Ishikawa (cell line): ENCODE measurements at regions not wholly inside any gene's neighbourhood (a gene's known extent, or its start where the extent isn't known, plus 50 kb on each side); places are given as distances from the start of the nearest gene placed in this dataset.

ENCODE experiments used
- CEBPB ChIP-seq: IDR thresholded peaks from 2 replicates; pipeline ENCODE4 v1.6.1; 2012
- CREB1 ChIP-seq: IDR thresholded peaks from 2 replicates; pipeline ENCODE4 v1.6.1; 2012; ENCODE audit warnings: low read depth
- EGR1 ChIP-seq: IDR thresholded peaks from 2 replicates; pipeline ENCODE4 v1.6.1; 2012
- EP300 ChIP-seq: IDR thresholded peaks from 2 replicates; pipeline ENCODE4 v1.6.1; 2012; ENCODE audit warnings: borderline replicate concordance
- FOXM1 ChIP-seq: IDR thresholded peaks from 2 replicates; pipeline ENCODE4 v1.6.1; 2012; ENCODE audit warnings: low read depth, borderline replicate concordance
- MAX ChIP-seq: IDR thresholded peaks from 2 replicates; pipeline ENCODE4 v1.6.1; 2012
- NFIC ChIP-seq: IDR thresholded peaks from 2 replicates; pipeline ENCODE4 v1.6.1; 2012
- RAD21 ChIP-seq: IDR thresholded peaks from 2 replicates; pipeline ENCODE4 v1.6.1; 2012; ENCODE audit warnings: low read depth
- REST ChIP-seq: IDR thresholded peaks from 2 replicates; pipeline ENCODE4 v1.6.1; 2012; ENCODE audit warnings: low read depth, mild to moderate bottlenecking
- TAF1 ChIP-seq: IDR thresholded peaks from 2 replicates; pipeline ENCODE4 v1.6.1; 2012; ENCODE audit warnings: low read depth, mild to moderate bottlenecking
- TCF12 ChIP-seq: IDR thresholded peaks from 2 replicates; pipeline ENCODE4 v1.6.1; 2012; ENCODE audit warnings: low read depth
- TEAD4 ChIP-seq: IDR thresholded peaks from 2 replicates; pipeline ENCODE4 v1.6.1; 2012
- USF1 ChIP-seq: IDR thresholded peaks from 2 replicates; pipeline ENCODE4 v1.6.1; 2012
- YY1 ChIP-seq: IDR thresholded peaks from 2 replicates; pipeline ENCODE4 v1.6.1; 2012; ENCODE audit warnings: low read depth
- ZBTB7A ChIP-seq: IDR thresholded peaks from 2 replicates; pipeline ENCODE4 v1.6.1; 2012; ENCODE audit warnings: low read depth

GRCh38 chr10:57162231-57162630 is 801.2 kb upstream of the ZWINT start:
- no peak for TF ChIP-seq TCF12
- TF ChIP-seq MAX: no peak
- no peak for TF ChIP-seq USF1
- TF ChIP-seq TAF1: no peak
- no peak for TF ChIP-seq REST
- no peak for TF ChIP-seq RAD21
- no peak for TF ChIP-seq CEBPB
- no peak for TF ChIP-seq NFIC
- TF ChIP-seq TEAD4: no peak
- TF ChIP-seq YY1: no peak
- TF ChIP-seq EGR1: no peak
- no peak for TF ChIP-seq CREB1
- no peak for TF ChIP-seq EP300
- no peak for TF ChIP-seq ZBTB7A
- no peak for TF ChIP-seq FOXM1

GRCh38 chr10:57161157-57161556 is 800.1 kb upstream of the ZWINT start:
- no peak for TF ChIP-seq CEBPB
- TF ChIP-seq EP300: no peak
- no peak for TF ChIP-seq USF1
- no peak for TF ChIP-seq REST
- TF ChIP-seq FOXM1: no peak
- no peak for TF ChIP-seq CREB1
- no peak for TF ChIP-seq NFIC
- no peak for TF ChIP-seq RAD21
- TF ChIP-seq ZBTB7A: no peak
- no peak for TF ChIP-seq TAF1
- no peak for TF ChIP-seq MAX
- TF ChIP-seq YY1: no peak
- no peak for TF ChIP-seq TCF12
- TF ChIP-seq EGR1: no peak
- no peak for TF ChIP-seq TEAD4

GRCh38 chr10:57145548-57145947 is 784.5 kb upstream of the ZWINT start:
- TF ChIP-seq YY1 (no peak), EP300 (no peak), ZBTB7A (no peak), TAF1 (no peak), MAX (no peak), CREB1 (no peak), EGR1 (no peak), RAD21 (no peak), USF1 (no peak), REST (no peak), NFIC (no peak), FOXM1 (no peak), TEAD4 (no peak), CEBPB (no peak), TCF12 (no peak)
